ENCODE measurements at regions not wholly inside any gene's neighbourhood (a gene's known extent, or its start where the extent isn't known, plus 50 kb on each side); places are given as distances from the start of the nearest gene placed in this dataset.

GRCh38 chr4:15231265-15232091 lies 196.4 kb upstream of the C1QTNF7 start:
- no peaks in the 10 kb centered on the region for H3K36me3 ChIP-seq (ENCODE audit: control insufficient read depth, low read length)
- H3K79me2 ChIP-seq (ENCODE audit: control insufficient read depth, low read length): no peaks in the 10 kb centered on the region
- no peaks in the 10 kb centered on the region for H3K4me1 ChIP-seq (ENCODE audit: control insufficient read depth, low read length)
- no peaks in the 10 kb centered on the region for H4K20me1 ChIP-seq (ENCODE audit: control insufficient read depth, insufficient read depth, low read depth, low read length)
- H3K27me3 ChIP-seq (ENCODE audit: control insufficient read depth, low read length): no peaks in the 10 kb centered on the region
- H3K9me3 ChIP-seq (ENCODE audit: control insufficient read depth, insufficient read depth, low read length): no peaks in the 10 kb centered on the region
- no peak overlapping the region for H3K27ac ChIP-seq (ENCODE audit: low read depth, low read length)
- H3K9me2 ChIP-seq (replicated peaks; ENCODE audit: control insufficient read depth, low read length): no peaks in the 10 kb centered on the region
- no peaks in the 10 kb centered on the region for H3F3A ChIP-seq (ENCODE audit: control insufficient read depth, insufficient read depth)
- no peak overlapping the region for H3K4me3 ChIP-seq (ENCODE audit: low read length)
- H3K4me2 ChIP-seq (ENCODE audit: low read length): no peak overlapping the region
- TF ChIP-seq CTCF (IDR thresholded peaks at IDR 0.05; ENCODE audit: low read depth, low read length, poor library complexity, severe bottlenecking) (peak; percentile 84), EZH2phosphoT487 (IDR thresholded peaks at IDR 0.05; ENCODE audit: borderline replicate concordance, low read length) (no peak)

- TF ChIP-seq EZH2phosphoT487 (IDR thresholded peaks at IDR 0.05; ENCODE audit: borderline replicate concordance, low read length) (no peak), CTCF (IDR thresholded peaks at IDR 0.05; ENCODE audit: low read depth, low read length, poor library complexity, severe bottlenecking) (no peak)
- Histone ChIP-seq H3K9me2 (replicated peaks; ENCODE audit: control insufficient read depth, low read length) (no peaks in the 10 kb centered on the region), H3F3A (ENCODE audit: control insufficient read depth, insufficient read depth) (no peaks in the 10 kb centered on the region), H3K4me3 (ENCODE audit: low read length) (no peak overlapping the region), H3K4me2 (ENCODE audit: low read length) (no peak overlapping the region), H3K36me3 (ENCODE audit: control insufficient read depth, low read length) (no peaks in the 10 kb centered on the region), H3K27ac (ENCODE audit: low read depth, low read length) (no peak overlapping the region), H3K9me3 (ENCODE audit: control insufficient read depth, insufficient read depth, low read length) (no peaks in the 10 kb centered on the region), H3K4me1 (ENCODE audit: control insufficient read depth, low read length) (no peaks in the 10 kb centered on the region), H3K79me2 (ENCODE audit: control insufficient read depth, low read length) (no peaks in the 10 kb centered on the region), H3K27me3 (ENCODE audit: control insufficient read depth, low read length) (no peaks in the 10 kb centered on the region), H4K20me1 (ENCODE audit: control insufficient read depth, insufficient read depth, low read depth, low read length) (no peaks in the 10 kb centered on the region)
Observed at GRCh38 chr4:15232366-15233263, 195.2 kb upstream of the C1QTNF7 start.

GRCh38 chr4:15233264-15233597 lies 194.6 kb upstream of the C1QTNF7 start:
- H3K27ac ChIP-seq (ENCODE audit: low read depth, low read length): no peak overlapping the region
- H3K79me2 ChIP-seq (ENCODE audit: control insufficient read depth, low read length): no peaks in the 10 kb centered on the region

More at GRCh38 chr4:15233264-15233597, 194.6 kb upstream of the C1QTNF7 start:
- Histone ChIP-seq H3F3A (ENCODE audit: control insufficient read depth, insufficient read depth) (no peaks in the 10 kb centered on the region), H3K9me3 (ENCODE audit: control insufficient read depth, insufficient read depth, low read length) (no peaks in the 10 kb centered on the region), H3K4me2 (ENCODE audit: low read length) (no peak overlapping the region), H3K4me1 (ENCODE audit: control insufficient read depth, low read length) (no peaks in the 10 kb centered on the region), H3K27me3 (ENCODE audit: control insufficient read depth, low read length) (no peaks in the 10 kb centered on the region), H3K9me2 (replicated peaks; ENCODE audit: control insufficient read depth, low read length) (no peaks in the 10 kb centered on the region), H3K36me3 (ENCODE audit: control insufficient read depth, low read length) (no peaks in the 10 kb centered on the region), H4K20me1 (ENCODE audit: control insufficient read depth, insufficient read depth, low read depth, low read length) (no peaks in the 10 kb centered on the region), H3K4me3 (ENCODE audit: low read length) (no peak overlapping the region)
- no peak for TF ChIP-seq CTCF (IDR thresholded peaks at IDR 0.05; ENCODE audit: low read depth, low read length, poor library complexity, severe bottlenecking)
- TF ChIP-seq EZH2phosphoT487 (IDR thresholded peaks at IDR 0.05; ENCODE audit: borderline replicate concordance, low read length): no peak

Measured in DOHH2 (cell line).